Fibroblast of pulmonary artery (primary cell): ENCODE measurements at regions not wholly inside any gene's neighbourhood (a gene's known extent, or its start where the extent isn't known, plus 50 kb on each side); places are given as distances from the start of the nearest gene placed in this dataset.
A peak's percentile ranks its signal among the peaks of the same experiment; 100 is the strongest.

ENCODE experiments used
- DNase-seq: peaks from one replicate; pipeline ENCODE4 v3.0.0-alpha.2; 2010; ENCODE audit warnings: low read depth
- H3K4me3 ChIP-seq: replicated peaks from 2 replicates; pipeline ENCODE4 v1.5.1; 2011; ENCODE audit warnings: low read depth, mild to moderate bottlenecking, control low read depth, low read length, moderate library complexity
- CTCF ChIP-seq: IDR thresholded peaks from 2 replicates; pipeline ENCODE4 v1.5.1; 2011; ENCODE audit warnings: mild to moderate bottlenecking, control low read depth, low read length, inconsistent platforms; ENCODE audit errors: missing control alignments

GRCh38 chr7:135843214-135843613, 94.6 kb upstream of the FAM180A start:
- no peak for TF ChIP-seq CTCF
- no peak for DNase-seq

GRCh38 chr7:135842446-135843179, 94.0 kb upstream of the FAM180A start:
- H3K4me3 ChIP-seq, result no peak overlapping the region
- TF ChIP-seq CTCF, result no peak
- DNase-seq, result peak; percentile 10

More at GRCh38 chr7:135843214-135843613, 94.6 kb upstream of the FAM180A start:
- no peak overlapping the region for H3K4me3 ChIP-seq

GRCh38 chr7:135840591-135840990, 92.0 kb upstream of the FAM180A start:
- no peak for TF ChIP-seq CTCF
- no peak for DNase-seq
- H3K4me3 ChIP-seq, result no peak overlapping the region

- TF ChIP-seq CTCF, result no peak
- no peak for DNase-seq
- H3K4me3 ChIP-seq, result no peak overlapping the region
Observed at GRCh38 chr7:135837675-135838074, 89.1 kb upstream of the FAM180A start.

GRCh38 chr7:135834266-135834665, 85.7 kb upstream of the FAM180A start:
- DNase-seq, result no peak
- TF ChIP-seq CTCF, result no peak
- H3K4me3 ChIP-seq, result no peak overlapping the region

GRCh38 chr7:135833642-135834041, 85.0 kb upstream of the FAM180A start:
- H3K4me3 ChIP-seq, result no peak overlapping the region
- no peak for TF ChIP-seq CTCF
- DNase-seq, result no peak
